Chondrocyte (in vitro differentiated cells): ENCODE measurements at regions not wholly inside any gene's neighbourhood (a gene's known extent, or its start where the extent isn't known, plus 50 kb on each side); places are given as distances from the start of the nearest gene placed in this dataset.

Experiments
- DNase-seq: peaks from one replicate; pipeline ENCODE4 v3.0.0; 2021; ENCODE audit warnings: mixed read lengths, low spot score
- H3K27ac Mint-ChIP-seq: one replicate; pipeline ENCODE4 v1.8.0; 2021; ENCODE audit warnings: mild to moderate bottlenecking, moderate library complexity, mixed read lengths; ENCODE audit not compliant: unreplicated experiment
- H3K27me3 Mint-ChIP-seq: 2 replicates; pipeline ENCODE4 v1.8.0; 2021; ENCODE audit warnings: low read depth, mixed read lengths
- H3K36me3 Mint-ChIP-seq: 2 replicates; pipeline ENCODE4 v1.8.0; 2021; ENCODE audit warnings: low read depth, mixed read lengths
- H3K4me1 Mint-ChIP-seq: 2 replicates; pipeline ENCODE4 v1.8.0; 2021; ENCODE audit warnings: low read depth, mild to moderate bottlenecking, mixed read lengths
- H3K4me3 Mint-ChIP-seq: one replicate; pipeline ENCODE4 v1.8.0; 2021; ENCODE audit warnings: mild to moderate bottlenecking, moderate library complexity, mixed read lengths; ENCODE audit not compliant: unreplicated experiment
- H3K9me3 Mint-ChIP-seq: 2 replicates; pipeline ENCODE4 v1.8.0; 2021; ENCODE audit warnings: low read depth, mixed read lengths
- TF ChIP-seq, protein P1 (sequence below): fragments of 200-600 bp; sonication (generic); IDR thresholded peaks from 2 replicates; pipeline ENCODE4 v1.5.0; 2021; ENCODE audit warnings: antibody characterized with exemption, mild to moderate bottlenecking, moderate library complexity

GRCh38 chr2:76310894-76311633 is 600.3 kb upstream of the GCFC2 start:
- no peak for DNase-seq
- no peak overlapping the region for H3K27ac Mint-ChIP-seq
- no peaks in the 10 kb centered on the region for H3K4me1 Mint-ChIP-seq
- peaks cover 2% of the 10 kb centered on the region for H3K27me3 Mint-ChIP-seq
- H3K4me3 Mint-ChIP-seq: no peak overlapping the region
- no peaks in the 10 kb centered on the region for H3K36me3 Mint-ChIP-seq
- no peaks in the 10 kb centered on the region for H3K9me3 Mint-ChIP-seq
- TF ChIP-seq, protein P1, sequence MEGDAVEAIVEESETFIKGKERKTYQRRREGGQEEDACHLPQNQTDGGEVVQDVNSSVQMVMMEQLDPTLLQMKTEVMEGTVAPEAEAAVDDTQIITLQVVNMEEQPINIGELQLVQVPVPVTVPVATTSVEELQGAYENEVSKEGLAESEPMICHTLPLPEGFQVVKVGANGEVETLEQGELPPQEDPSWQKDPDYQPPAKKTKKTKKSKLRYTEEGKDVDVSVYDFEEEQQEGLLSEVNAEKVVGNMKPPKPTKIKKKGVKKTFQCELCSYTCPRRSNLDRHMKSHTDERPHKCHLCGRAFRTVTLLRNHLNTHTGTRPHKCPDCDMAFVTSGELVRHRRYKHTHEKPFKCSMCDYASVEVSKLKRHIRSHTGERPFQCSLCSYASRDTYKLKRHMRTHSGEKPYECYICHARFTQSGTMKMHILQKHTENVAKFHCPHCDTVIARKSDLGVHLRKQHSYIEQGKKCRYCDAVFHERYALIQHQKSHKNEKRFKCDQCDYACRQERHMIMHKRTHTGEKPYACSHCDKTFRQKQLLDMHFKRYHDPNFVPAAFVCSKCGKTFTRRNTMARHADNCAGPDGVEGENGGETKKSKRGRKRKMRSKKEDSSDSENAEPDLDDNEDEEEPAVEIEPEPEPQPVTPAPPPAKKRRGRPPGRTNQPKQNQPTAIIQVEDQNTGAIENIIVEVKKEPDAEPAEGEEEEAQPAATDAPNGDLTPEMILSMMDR: no peak

GRCh38 chr2:76307495-76307894 is 596.8 kb upstream of the GCFC2 start:
- Mint-ChIP-seq H3K27ac (no peak overlapping the region), H3K4me3 (no peak overlapping the region)

GRCh38 chr2:76298041-76298440 is 587.3 kb upstream of the GCFC2 start:
- Mint-ChIP-seq H3K4me1 (no peaks in the 10 kb centered on the region), H3K36me3 (no peaks in the 10 kb centered on the region), H3K27ac (no peak overlapping the region), H3K9me3 (no peaks in the 10 kb centered on the region), H3K4me3 (no peak overlapping the region), H3K27me3 (peaks cover 3% of the 10 kb centered on the region)
- TF ChIP-seq, protein P1: no peak
- DNase-seq: no peak

More at GRCh38 chr2:76307495-76307894, 596.8 kb upstream of the GCFC2 start:
- Mint-ChIP-seq H3K9me3 (no peaks in the 10 kb centered on the region), H3K36me3 (no peaks in the 10 kb centered on the region), H3K27me3 (peaks cover 5% of the 10 kb centered on the region), H3K4me1 (no peaks in the 10 kb centered on the region)
- DNase-seq: no peak
- TF ChIP-seq, protein P1: no peak

GRCh38 chr2:76296438-76296837 is 585.7 kb upstream of the GCFC2 start:
- H3K9me3 Mint-ChIP-seq: no peaks in the 10 kb centered on the region
- no peaks in the 10 kb centered on the region for H3K36me3 Mint-ChIP-seq
- no peak overlapping the region for H3K27ac Mint-ChIP-seq
- H3K4me1 Mint-ChIP-seq: no peaks in the 10 kb centered on the region
- H3K27me3 Mint-ChIP-seq: peaks cover 6% of the 10 kb centered on the region
- no peak for DNase-seq
- no peak overlapping the region for H3K4me3 Mint-ChIP-seq
- TF ChIP-seq, protein P1: no peak

DNA sequence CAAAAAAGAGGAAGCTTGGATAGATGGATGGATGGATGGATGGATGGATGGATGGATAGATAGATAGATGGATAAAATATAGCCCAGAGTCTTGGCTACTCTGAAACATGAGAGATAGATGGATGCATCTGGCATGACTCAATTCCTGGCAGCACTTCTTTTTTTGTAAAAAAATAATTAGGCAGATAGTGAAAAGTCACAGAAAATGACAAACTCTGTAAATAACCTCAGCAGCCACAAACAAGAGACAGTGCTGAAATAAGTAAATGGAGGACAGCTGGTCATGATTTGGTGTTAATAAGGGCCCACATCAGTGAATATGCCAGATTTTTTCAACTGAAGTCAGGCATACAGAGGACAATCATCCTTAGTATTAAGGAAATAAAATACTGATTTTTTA is 585.0 kb upstream of the GCFC2 start:
- no peaks in the 10 kb centered on the region for H3K36me3 Mint-ChIP-seq
- H3K4me3 Mint-ChIP-seq: no peak overlapping the region
- H3K9me3 Mint-ChIP-seq: no peaks in the 10 kb centered on the region
- H3K4me1 Mint-ChIP-seq: no peaks in the 10 kb centered on the region
- TF ChIP-seq, protein P1: no peak
- no peak for DNase-seq
- no peak overlapping the region for H3K27ac Mint-ChIP-seq
- H3K27me3 Mint-ChIP-seq: peaks cover 6% of the 10 kb centered on the region
